ENCODE measurements at regions not wholly inside any gene's neighbourhood (a gene's known extent, or its start where the extent isn't known, plus 50 kb on each side); places are given as distances from the start of the nearest gene placed in this dataset.

DNA sequence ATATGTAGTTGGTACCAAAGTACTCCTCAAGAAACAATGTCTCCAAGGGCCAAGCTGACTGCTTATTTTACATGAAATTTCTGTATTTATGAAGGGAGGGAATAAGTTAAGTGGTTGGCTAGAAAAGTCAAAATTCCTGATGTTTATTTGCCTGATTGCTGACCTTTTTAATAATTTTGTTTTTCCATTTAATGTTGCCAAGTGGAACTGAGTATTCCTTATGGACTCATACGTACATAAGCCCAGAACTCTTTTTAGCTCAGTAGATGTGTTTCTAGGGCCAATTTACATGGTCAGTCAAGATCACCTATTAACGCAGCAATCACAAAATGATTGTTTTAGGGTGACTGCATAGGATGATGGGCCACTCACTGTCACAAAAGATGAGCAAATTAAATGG, 78.3 kb upstream of the FZD8 start:
- H3K79me2 ChIP-seq (ENCODE audit: insufficient read depth, low read length), result no peaks in the 10 kb centered on the region
- ATAC-seq (no peak), DNase-seq (ENCODE audit: low read depth, low spot score) (no peak)
- H3K9me3 ChIP-seq (ENCODE audit: control insufficient read depth in 1 of 2, insufficient read depth in 1 of 2, low read depth in 1 of 2, low read length in 2 of 2), result no peaks in the 10 kb centered on the region
- H3K4me1 ChIP-seq (ENCODE audit: control insufficient read depth in 1 of 2, insufficient read depth in 2 of 2, low read length in 2 of 2), result no peaks in the 10 kb centered on the region
- CTCF ChIA-PET, result no interaction called here
- no peak overlapping the region for H3K4me3 ChIP-seq (replicated peaks in 1 of 2; ENCODE audit: low read depth in 1 of 2, low read length in 2 of 2)
- H3K4me2 ChIP-seq (ENCODE audit: low read length), result no peak overlapping the region
- H3K36me3 ChIP-seq (ENCODE audit: control insufficient read depth in 1 of 2, insufficient read depth in 2 of 2, low read length in 2 of 2), result no peaks in the 10 kb centered on the region
- H3K9me2 ChIP-seq (ENCODE audit: insufficient read depth), result no peaks in the 10 kb centered on the region
- no peak overlapping the region for H3K9ac ChIP-seq (ENCODE audit: low read length)
- H3K27ac ChIP-seq (ENCODE audit: low read depth, low read length), result no peak overlapping the region
- RAD21 ChIA-PET (ENCODE audit: low non-redundant PET in 1 of 2, low total read pairs in 2 of 2, uncharacterized antibody in 2 of 2, unreplicated experiment in 2 of 2), result no interaction called here
- no peak for TF ChIP-seq ATF3 (IDR thresholded peaks at IDR 0.05)
- no peak for TF ChIP-seq TCF7L2 (IDR thresholded peaks at IDR 0.05; ENCODE audit: borderline replicate concordance, extremely low read depth, insufficient read depth, insufficient read length)
- TF ChIP-seq CTCF (IDR thresholded peaks at IDR 0.05 in 2 of 3, conservative IDR thresholded peaks at IDR 0.05 in 1 of 3; ENCODE audit: borderline replicate concordance in 1 of 3, insufficient read depth in 1 of 3, low read depth in 2 of 3, low read length in 2 of 3), result no peak
- TF ChIP-seq JUND (IDR thresholded peaks at IDR 0.05), result no peak
- no peak for TF ChIP-seq POLR2A (IDR thresholded peaks at IDR 0.05; ENCODE audit: borderline replicate concordance, extremely low read depth, insufficient read depth, insufficient read length)
- no peak for TF ChIP-seq YY1 (IDR thresholded peaks at IDR 0.05; ENCODE audit: extremely low read depth, insufficient replicate concordance, low read depth, low read length)
- no peak for TF ChIP-seq FOSL1 (IDR thresholded peaks at IDR 0.05; ENCODE audit: low read depth)
- TF ChIP-seq CEBPB (IDR thresholded peaks at IDR 0.05; ENCODE audit: low read depth), result no peak
- TF ChIP-seq EZH2 (IDR thresholded peaks at IDR 0.05), result no peak
- TF ChIP-seq MAX (IDR thresholded peaks at IDR 0.05), result no peak
- no peak for TF ChIP-seq ZBTB33 (IDR thresholded peaks at IDR 0.05; ENCODE audit: extremely low read depth, insufficient replicate concordance, low read length)
- TF ChIP-seq EGR1 (IDR thresholded peaks at IDR 0.05; ENCODE audit: low read depth), result no peak
- no peak for TF ChIP-seq EZH2phosphoT487 (IDR thresholded peaks at IDR 0.05; ENCODE audit: borderline replicate concordance)
- no peak for TF ChIP-seq SIN3A (IDR thresholded peaks at IDR 0.05; ENCODE audit: low read depth)
- no peak for TF ChIP-seq SRF (IDR thresholded peaks at IDR 0.05; ENCODE audit: low read depth)
- no peak for TF ChIP-seq SP1 (IDR thresholded peaks at IDR 0.05; ENCODE audit: low read depth)
- TF ChIP-seq, protein P1, sequence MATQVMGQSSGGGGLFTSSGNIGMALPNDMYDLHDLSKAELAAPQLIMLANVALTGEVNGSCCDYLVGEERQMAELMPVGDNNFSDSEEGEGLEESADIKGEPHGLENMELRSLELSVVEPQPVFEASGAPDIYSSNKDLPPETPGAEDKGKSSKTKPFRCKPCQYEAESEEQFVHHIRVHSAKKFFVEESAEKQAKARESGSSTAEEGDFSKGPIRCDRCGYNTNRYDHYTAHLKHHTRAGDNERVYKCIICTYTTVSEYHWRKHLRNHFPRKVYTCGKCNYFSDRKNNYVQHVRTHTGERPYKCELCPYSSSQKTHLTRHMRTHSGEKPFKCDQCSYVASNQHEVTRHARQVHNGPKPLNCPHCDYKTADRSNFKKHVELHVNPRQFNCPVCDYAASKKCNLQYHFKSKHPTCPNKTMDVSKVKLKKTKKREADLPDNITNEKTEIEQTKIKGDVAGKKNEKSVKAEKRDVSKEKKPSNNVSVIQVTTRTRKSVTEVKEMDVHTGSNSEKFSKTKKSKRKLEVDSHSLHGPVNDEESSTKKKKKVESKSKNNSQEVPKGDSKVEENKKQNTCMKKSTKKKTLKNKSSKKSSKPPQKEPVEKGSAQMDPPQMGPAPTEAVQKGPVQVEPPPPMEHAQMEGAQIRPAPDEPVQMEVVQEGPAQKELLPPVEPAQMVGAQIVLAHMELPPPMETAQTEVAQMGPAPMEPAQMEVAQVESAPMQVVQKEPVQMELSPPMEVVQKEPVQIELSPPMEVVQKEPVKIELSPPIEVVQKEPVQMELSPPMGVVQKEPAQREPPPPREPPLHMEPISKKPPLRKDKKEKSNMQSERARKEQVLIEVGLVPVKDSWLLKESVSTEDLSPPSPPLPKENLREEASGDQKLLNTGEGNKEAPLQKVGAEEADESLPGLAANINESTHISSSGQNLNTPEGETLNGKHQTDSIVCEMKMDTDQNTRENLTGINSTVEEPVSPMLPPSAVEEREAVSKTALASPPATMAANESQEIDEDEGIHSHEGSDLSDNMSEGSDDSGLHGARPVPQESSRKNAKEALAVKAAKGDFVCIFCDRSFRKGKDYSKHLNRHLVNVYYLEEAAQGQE (IDR thresholded peaks at IDR 0.05; ENCODE audit: low read depth), result no peak
- no peak for TF ChIP-seq RAD21 (IDR thresholded peaks at IDR 0.05; ENCODE audit: low read depth)
- no peak for TF ChIP-seq ZNF274 (IDR thresholded peaks at IDR 0.05; ENCODE audit: low read depth, low read length)
- no peaks in the 10 kb centered on the region for H4K20me1 ChIP-seq (ENCODE audit: insufficient read depth)
- H3K27me3 ChIP-seq (ENCODE audit: insufficient read depth, low read length), result peaks cover 5% of the 10 kb centered on the region; the same call in 1 of the 2 replicates
- no TSS peak for BruUV-seq (replicated peaks)
- no peak overlapping the region for H2AFZ ChIP-seq (ENCODE audit: low read depth, low read length, poor library complexity, severe bottlenecking)
- POLR2A ChIA-PET, result no interaction called here
- intact Hi-C loops (cut with micrococcal nuclease), result no loop called here
